ENCODE measurements at regions not wholly inside any gene's neighbourhood (a gene's known extent, or its start where the extent isn't known, plus 50 kb on each side); places are given as distances from the start of the nearest gene placed in this dataset.

- peaks cover 3% of the 10 kb centered on the region for H3K27me3 Mint-ChIP-seq (ENCODE audit: low read depth)
- DNase-seq (ENCODE audit: low spot score): no peak
- no peak overlapping the region for H3K27ac Mint-ChIP-seq
- no peaks in the 10 kb centered on the region for H3K4me1 Mint-ChIP-seq (ENCODE audit: low read depth)
- H3K36me3 Mint-ChIP-seq (ENCODE audit: low read depth): no peaks in the 10 kb centered on the region
- H3K4me3 Mint-ChIP-seq (ENCODE audit: low read depth): no peak overlapping the region
- H3K9me3 Mint-ChIP-seq: peaks cover 8% of the 10 kb centered on the region
- intact Hi-C loops (cut with micrococcal nuclease): no loop called here
Observed at GRCh38 chr2:126496493-126496892, 159.5 kb upstream of the GYPC start.

GRCh38 chr2:126503476-126503875, 152.5 kb upstream of the GYPC start:
- no peaks in the 10 kb centered on the region for H3K9me3 Mint-ChIP-seq
- no peak overlapping the region for H3K27ac Mint-ChIP-seq
- H3K27me3 Mint-ChIP-seq (ENCODE audit: low read depth): peaks cover 12% of the 10 kb centered on the region
- DNase-seq (ENCODE audit: low spot score): no peak
- H3K36me3 Mint-ChIP-seq (ENCODE audit: low read depth): no peaks in the 10 kb centered on the region
- H3K4me1 Mint-ChIP-seq (ENCODE audit: low read depth): no peaks in the 10 kb centered on the region
- intact Hi-C loops (cut with micrococcal nuclease): no loop called here
- H3K4me3 Mint-ChIP-seq (ENCODE audit: low read depth): no peak overlapping the region

- Mint-ChIP-seq H3K36me3 (ENCODE audit: low read depth) (no peaks in the 10 kb centered on the region), H3K4me1 (ENCODE audit: low read depth) (no peaks in the 10 kb centered on the region), H3K27ac (no peak overlapping the region), H3K27me3 (ENCODE audit: low read depth) (peaks cover 11% of the 10 kb centered on the region), H3K9me3 (no peaks in the 10 kb centered on the region), H3K4me3 (ENCODE audit: low read depth) (no peak overlapping the region)
- DNase-seq (ENCODE audit: low spot score): no peak
- intact Hi-C loops (cut with micrococcal nuclease): no loop called here
Observed at GRCh38 chr2:126504949-126505348, 151.0 kb upstream of the GYPC start.

GRCh38 chr2:126506786-126507185, 149.2 kb upstream of the GYPC start:
- intact Hi-C loops (cut with micrococcal nuclease): no loop called here
- H3K4me3 Mint-ChIP-seq (ENCODE audit: low read depth): no peak overlapping the region

GRCh38 chr2:126507425-126507911, 148.5 kb upstream of the GYPC start:
- no peak for DNase-seq (ENCODE audit: low spot score)
- H3K27ac Mint-ChIP-seq: no peak overlapping the region
- no peaks in the 10 kb centered on the region for H3K9me3 Mint-ChIP-seq
- intact Hi-C loops (cut with micrococcal nuclease): no loop called here
- H3K4me1 Mint-ChIP-seq (ENCODE audit: low read depth): no peaks in the 10 kb centered on the region
- H3K27me3 Mint-ChIP-seq (ENCODE audit: low read depth): peaks cover 9% of the 10 kb centered on the region
- H3K36me3 Mint-ChIP-seq (ENCODE audit: low read depth): no peaks in the 10 kb centered on the region
- H3K4me3 Mint-ChIP-seq (ENCODE audit: low read depth): no peak overlapping the region

More at GRCh38 chr2:126506786-126507185, 149.2 kb upstream of the GYPC start:
- H3K27me3 Mint-ChIP-seq (ENCODE audit: low read depth): peaks cover 9% of the 10 kb centered on the region
- H3K27ac Mint-ChIP-seq: no peak overlapping the region
- H3K36me3 Mint-ChIP-seq (ENCODE audit: low read depth): no peaks in the 10 kb centered on the region
- DNase-seq (ENCODE audit: low spot score): no peak
- no peaks in the 10 kb centered on the region for H3K9me3 Mint-ChIP-seq
- no peaks in the 10 kb centered on the region for H3K4me1 Mint-ChIP-seq (ENCODE audit: low read depth)

GRCh38 chr2:126510356-126510755, 145.6 kb upstream of the GYPC start:
- Mint-ChIP-seq H3K27me3 (ENCODE audit: low read depth) (peaks cover 7% of the 10 kb centered on the region), H3K4me1 (ENCODE audit: low read depth) (no peaks in the 10 kb centered on the region), H3K9me3 (no peaks in the 10 kb centered on the region), H3K36me3 (ENCODE audit: low read depth) (no peaks in the 10 kb centered on the region), H3K4me3 (ENCODE audit: low read depth) (no peak overlapping the region), H3K27ac (no peak overlapping the region)
- intact Hi-C loops (cut with micrococcal nuclease): no loop called here
- no peak for DNase-seq (ENCODE audit: low spot score)

GRCh38 chr2:126510960-126511359, 145.0 kb upstream of the GYPC start:
- Mint-ChIP-seq H3K27ac (no peak overlapping the region), H3K4me1 (ENCODE audit: low read depth) (no peaks in the 10 kb centered on the region), H3K27me3 (ENCODE audit: low read depth) (peaks cover 7% of the 10 kb centered on the region), H3K9me3 (no peaks in the 10 kb centered on the region), H3K36me3 (ENCODE audit: low read depth) (no peaks in the 10 kb centered on the region), H3K4me3 (ENCODE audit: low read depth) (no peak overlapping the region)
- DNase-seq (ENCODE audit: low spot score): no peak
- intact Hi-C loops (cut with micrococcal nuclease): no loop called here

GRCh38 chr2:126512026-126512425, 143.9 kb upstream of the GYPC start:
- Mint-ChIP-seq H3K4me3 (ENCODE audit: low read depth) (no peak overlapping the region), H3K9me3 (no peaks in the 10 kb centered on the region), H3K27ac (no peak overlapping the region), H3K4me1 (ENCODE audit: low read depth) (no peaks in the 10 kb centered on the region), H3K36me3 (ENCODE audit: low read depth) (no peaks in the 10 kb centered on the region), H3K27me3 (ENCODE audit: low read depth) (peaks cover 3% of the 10 kb centered on the region)
- intact Hi-C loops (cut with micrococcal nuclease): no loop called here
- DNase-seq (ENCODE audit: low spot score): no peak

GRCh38 chr2:126513033-126513432, 142.9 kb upstream of the GYPC start:
- Mint-ChIP-seq H3K4me1 (ENCODE audit: low read depth) (no peaks in the 10 kb centered on the region), H3K4me3 (ENCODE audit: low read depth) (no peak overlapping the region), H3K27me3 (ENCODE audit: low read depth) (peaks cover 1% of the 10 kb centered on the region), H3K36me3 (ENCODE audit: low read depth) (no peaks in the 10 kb centered on the region), H3K27ac (no peak overlapping the region), H3K9me3 (no peaks in the 10 kb centered on the region)
- intact Hi-C loops (cut with micrococcal nuclease): no loop called here
- DNase-seq (ENCODE audit: low spot score): no peak

GRCh38 chr2:126515471-126515870, 140.5 kb upstream of the GYPC start:
- no peaks in the 10 kb centered on the region for H3K4me1 Mint-ChIP-seq (ENCODE audit: low read depth)

GRCh38 chr2:126518196-126518595, 137.8 kb upstream of the GYPC start:
- Mint-ChIP-seq H3K36me3 (ENCODE audit: low read depth) (no peaks in the 10 kb centered on the region), H3K4me1 (ENCODE audit: low read depth) (no peaks in the 10 kb centered on the region), H3K27me3 (ENCODE audit: low read depth) (peaks cover 2% of the 10 kb centered on the region), H3K27ac (no peak overlapping the region), H3K4me3 (ENCODE audit: low read depth) (no peak overlapping the region), H3K9me3 (no peaks in the 10 kb centered on the region)
- intact Hi-C loops (cut with micrococcal nuclease): no loop called here
- DNase-seq (ENCODE audit: low spot score): no peak

More at GRCh38 chr2:126515471-126515870, 140.5 kb upstream of the GYPC start:
- intact Hi-C loops (cut with micrococcal nuclease): no loop called here
- Mint-ChIP-seq H3K36me3 (ENCODE audit: low read depth) (no peaks in the 10 kb centered on the region), H3K27ac (no peak overlapping the region), H3K4me3 (ENCODE audit: low read depth) (no peak overlapping the region), H3K9me3 (no peaks in the 10 kb centered on the region), H3K27me3 (ENCODE audit: low read depth) (no peaks in the 10 kb centered on the region)
- DNase-seq (ENCODE audit: low spot score): no peak

- Mint-ChIP-seq H3K27ac (no peak overlapping the region), H3K9me3 (no peaks in the 10 kb centered on the region), H3K36me3 (ENCODE audit: low read depth) (no peaks in the 10 kb centered on the region), H3K4me3 (ENCODE audit: low read depth) (no peak overlapping the region), H3K4me1 (ENCODE audit: low read depth) (no peaks in the 10 kb centered on the region), H3K27me3 (ENCODE audit: low read depth) (peaks cover 2% of the 10 kb centered on the region)
- intact Hi-C loops (cut with micrococcal nuclease): loop anchor here (1.0 to 10.0 kb wide), 2 partner anchors 249 to 447 kb away; no protein-coding TSS in a partner anchor
- DNase-seq (ENCODE audit: low spot score): peak; percentile 34
Observed at GRCh38 chr2:126527836-126528490, 128.0 kb upstream of the GYPC start.

- Mint-ChIP-seq H3K4me1 (ENCODE audit: low read depth) (no peaks in the 10 kb centered on the region), H3K27me3 (ENCODE audit: low read depth) (peaks cover 2% of the 10 kb centered on the region), H3K36me3 (ENCODE audit: low read depth) (no peaks in the 10 kb centered on the region), H3K4me3 (ENCODE audit: low read depth) (no peak overlapping the region), H3K27ac (no peak overlapping the region), H3K9me3 (no peaks in the 10 kb centered on the region)
- intact Hi-C loops (cut with micrococcal nuclease): no loop called here
- DNase-seq (ENCODE audit: low spot score): no peak
Observed at GRCh38 chr2:126531029-126531428, 124.9 kb upstream of the GYPC start.
